B cell (primary cell): ENCODE measurements at regions not wholly inside any gene's neighbourhood (a gene's known extent, or its start where the extent isn't known, plus 50 kb on each side); places are given as distances from the start of the nearest gene placed in this dataset.

Experiments used
- ATAC-seq: fragments of 200-7000 bp; cut with Tn5 transposase; one replicate; pipeline ENCODE4 v1.10.0; 2021; ENCODE audit warnings: low read depth, mild to moderate bottlenecking, moderate number of reproducible peaks, moderate library complexity
- CTCF ChIA-PET: fragments of 350-600 bp; sonication (Branson Sonifier 250); formaldehyde crosslinking; loops from one replicate; lab custom pipeline; 2021; ENCODE audit warnings: antibody characterized with exemption, inconsistent platforms; lab: Charles Lee
- POLR2A ChIA-PET: fragments of 350-600 bp; sonication (Branson Sonifier 250); formaldehyde crosslinking; loops from one replicate; lab custom pipeline; 2021; ENCODE audit warnings: antibody characterized with exemption; lab: Charles Lee
- DNase-seq: peaks from one replicate; pipeline ENCODE4 v3.0.0; 2013
- H2AFZ ChIP-seq: 2 replicates; pipeline ENCODE4 v1.6.1; 2012; ENCODE audit warnings: mild to moderate bottlenecking, low read depth, low read length; ENCODE audit not compliant: insufficient read depth, poor library complexity, severe bottlenecking
- H3K27ac ChIP-seq, 2 donors: 1 replicate in 1 of 2; 2 replicates in 1 of 2; pipeline ENCODE4 v1.5.1; 2012 to 2013; ENCODE audit warnings: low read length in 2 of 2, mild to moderate bottlenecking in 2 of 2, moderate library complexity in 1 of 2
- H3K27me3 ChIP-seq, 4 experiments: fragments of 200-600 bp in 1 of 4; sonication (generic) in 1 of 4; replicated peaks in 1 of 4; 1 replicate in 2 of 4; 2 replicates in 2 of 4; pipeline versions ENCODE4 v1.6.1 to v1.7.0; 2013 to 2016; ENCODE audit warnings: low read length in 3 of 4, mild to moderate bottlenecking in 2 of 4, mixed read lengths in 1 of 4, moderate library complexity in 1 of 4; ENCODE audit not compliant: insufficient read depth in 4 of 4, control insufficient read depth in 3 of 4; ENCODE audit errors: control extremely low read depth in 1 of 4
- H3K36me3 ChIP-seq, 2 experiments: replicated peaks in 1 of 2; 1 replicate in 1 of 2; 2 replicates in 1 of 2; pipeline versions ENCODE4 v1.6.1 to v1.7.1; 2013; ENCODE audit warnings: low read length in 1 of 2; ENCODE audit not compliant: insufficient read depth in 2 of 2, control insufficient read depth in 1 of 2; ENCODE audit errors: control extremely low read depth in 1 of 2, extremely low read depth in 1 of 2
- H3K4me1 ChIP-seq, 2 donors: fragments of 200-600 bp in 1 of 2; sonication (generic) in 1 of 2; 1 replicate in 1 of 2; 2 replicates in 1 of 2; pipeline versions ENCODE4 v1.5.1 to v1.6.1; 2013 to 2017; ENCODE audit warnings: low read length in 2 of 2; ENCODE audit not compliant: control insufficient read depth in 2 of 2, insufficient read depth in 2 of 2
- H3K4me2 ChIP-seq: replicated peaks from 2 replicates; pipeline ENCODE3; 2012; ENCODE audit warnings: mild to moderate bottlenecking, low read depth, low read length; ENCODE audit not compliant: poor library complexity, severe bottlenecking
- H3K4me3 ChIP-seq, 5 experiments: fragments of 200-600 bp in 1 of 5; sonication (generic) in 1 of 5; 1 replicate in 3 of 5; 2 replicates in 2 of 5; pipeline versions ENCODE4 v1.5.1 to v1.7.0; 2011 to 2016; ENCODE audit warnings: low read length in 4 of 5, mild to moderate bottlenecking in 4 of 5, low read depth in 2 of 5, control low read depth in 1 of 5, moderate library complexity in 1 of 5; ENCODE audit not compliant: insufficient read depth in 1 of 5; ENCODE audit errors: control extremely low read depth in 1 of 5, extremely low read depth in 1 of 5
- H3K79me2 ChIP-seq: fragments of 200-600 bp; sonication (generic); one replicate; pipeline ENCODE4 v1.6.0; 2016; ENCODE audit warnings: low read length; ENCODE audit not compliant: control insufficient read depth, insufficient read depth
- H3K9ac ChIP-seq: fragments of 200-600 bp; sonication (generic); 2 replicates; pipeline ENCODE4 v1.6.1; 2017; ENCODE audit warnings: mild to moderate bottlenecking, low read length, moderate library complexity
- H3K9me3 ChIP-seq, 3 donors: one replicate each; pipeline versions ENCODE4 v1.6.1 to v1.7.1; 2013; ENCODE audit warnings: low read length in 2 of 3; ENCODE audit not compliant: control insufficient read depth in 2 of 3, insufficient read depth in 1 of 3; ENCODE audit errors: control extremely low read depth in 1 of 3
- H4K20me1 ChIP-seq: 2 replicates; pipeline ENCODE4 v1.6.0; 2012; ENCODE audit warnings: mild to moderate bottlenecking, low read length; ENCODE audit not compliant: insufficient read depth, control insufficient read depth, poor library complexity, severe bottlenecking
- H3K27ac Mint-ChIP-seq: one replicate; pipeline ENCODE4 v1.8.0; 2021; ENCODE audit warnings: mixed read lengths
- H3K27me3 Mint-ChIP-seq: one replicate; pipeline ENCODE4 v1.8.0; 2021; ENCODE audit warnings: mixed read lengths
- H3K4me1 Mint-ChIP-seq: one replicate; pipeline ENCODE4 v1.8.0; 2021; ENCODE audit warnings: mixed read lengths
- H3K4me3 Mint-ChIP-seq: one replicate; pipeline ENCODE4 v1.8.0; 2021; ENCODE audit warnings: mixed read lengths
- H3K9me3 Mint-ChIP-seq: one replicate; pipeline ENCODE4 v1.8.0; 2022; ENCODE audit warnings: mixed read lengths; ENCODE audit not compliant: insufficient read depth
- EZH2 ChIP-seq: IDR thresholded peaks from 2 replicates; pipeline ENCODE4 v1.6.1; 2012; ENCODE audit warnings: borderline replicate concordance, low read depth, mild to moderate bottlenecking, moderate library complexity, low read length; ENCODE audit not compliant: insufficient read depth, poor library complexity, severe bottlenecking
- WGBS: methylation state at CpG from one replicate; pipeline ENCODE4 v1.1.5; 2013; ENCODE audit warnings: missing lambda C conversion rate; ENCODE audit not compliant: insufficient coverage; 5-methylcytosine and 5-hydroxymethylcytosine counted together
- intact Hi-C: fragments of 100-400 bp; cut with micrococcal nuclease; formaldehyde crosslinking; loops from one replicate; pipeline ENCODE4 v1.10.0; 2022
- TF ChIP-seq, protein P1 (sequence below): fragments of 200-600 bp; IDR thresholded peaks from one replicate; pipeline ENCODE4 v1.8.0; 2022; ENCODE audit warnings: antibody characterized with exemption, mild to moderate bottlenecking

- no peak for ATAC-seq
- peaks cover 2% of the 10 kb centered on the region for H3K9me3 Mint-ChIP-seq
- Histone ChIP-seq H3K4me2 (no peak overlapping the region), H4K20me1 (no peaks in the 10 kb centered on the region), H3K79me2 (no peaks in the 10 kb centered on the region), H2AFZ (no peak overlapping the region), H3K9me3 (peaks cover 0 to 32% (median 0%) of the 10 kb centered on the region in 3 donors), H3K36me3 (no peaks in the 10 kb centered on the region), H3K9ac (no peak overlapping the region), H3K4me3 (no peak overlapping the region), H3K27me3 (no peaks in the 10 kb centered on the region), H3K4me1 (no peaks in the 10 kb centered on the region), H3K27ac (no peak overlapping the region)
- no peak overlapping the region for H3K4me3 Mint-ChIP-seq
- no peaks in the 10 kb centered on the region for H3K4me1 Mint-ChIP-seq
- POLR2A ChIA-PET: no interaction called here
- 82% methylated on average over 20 of the region's 20 CpGs for WGBS
- intact Hi-C loops: no loop called here
- CTCF ChIA-PET: no interaction called here
- no peak for DNase-seq
- H3K27ac Mint-ChIP-seq: no peak overlapping the region
- TF ChIP-seq, protein P1, sequence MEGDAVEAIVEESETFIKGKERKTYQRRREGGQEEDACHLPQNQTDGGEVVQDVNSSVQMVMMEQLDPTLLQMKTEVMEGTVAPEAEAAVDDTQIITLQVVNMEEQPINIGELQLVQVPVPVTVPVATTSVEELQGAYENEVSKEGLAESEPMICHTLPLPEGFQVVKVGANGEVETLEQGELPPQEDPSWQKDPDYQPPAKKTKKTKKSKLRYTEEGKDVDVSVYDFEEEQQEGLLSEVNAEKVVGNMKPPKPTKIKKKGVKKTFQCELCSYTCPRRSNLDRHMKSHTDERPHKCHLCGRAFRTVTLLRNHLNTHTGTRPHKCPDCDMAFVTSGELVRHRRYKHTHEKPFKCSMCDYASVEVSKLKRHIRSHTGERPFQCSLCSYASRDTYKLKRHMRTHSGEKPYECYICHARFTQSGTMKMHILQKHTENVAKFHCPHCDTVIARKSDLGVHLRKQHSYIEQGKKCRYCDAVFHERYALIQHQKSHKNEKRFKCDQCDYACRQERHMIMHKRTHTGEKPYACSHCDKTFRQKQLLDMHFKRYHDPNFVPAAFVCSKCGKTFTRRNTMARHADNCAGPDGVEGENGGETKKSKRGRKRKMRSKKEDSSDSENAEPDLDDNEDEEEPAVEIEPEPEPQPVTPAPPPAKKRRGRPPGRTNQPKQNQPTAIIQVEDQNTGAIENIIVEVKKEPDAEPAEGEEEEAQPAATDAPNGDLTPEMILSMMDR: no peak
- no peak for TF ChIP-seq EZH2
- peaks cover 3% of the 10 kb centered on the region for H3K27me3 Mint-ChIP-seq
Measured at GRCh38 chr10:130368761-130369560, 232.8 kb downstream of the GLRX3 start.

DNA sequence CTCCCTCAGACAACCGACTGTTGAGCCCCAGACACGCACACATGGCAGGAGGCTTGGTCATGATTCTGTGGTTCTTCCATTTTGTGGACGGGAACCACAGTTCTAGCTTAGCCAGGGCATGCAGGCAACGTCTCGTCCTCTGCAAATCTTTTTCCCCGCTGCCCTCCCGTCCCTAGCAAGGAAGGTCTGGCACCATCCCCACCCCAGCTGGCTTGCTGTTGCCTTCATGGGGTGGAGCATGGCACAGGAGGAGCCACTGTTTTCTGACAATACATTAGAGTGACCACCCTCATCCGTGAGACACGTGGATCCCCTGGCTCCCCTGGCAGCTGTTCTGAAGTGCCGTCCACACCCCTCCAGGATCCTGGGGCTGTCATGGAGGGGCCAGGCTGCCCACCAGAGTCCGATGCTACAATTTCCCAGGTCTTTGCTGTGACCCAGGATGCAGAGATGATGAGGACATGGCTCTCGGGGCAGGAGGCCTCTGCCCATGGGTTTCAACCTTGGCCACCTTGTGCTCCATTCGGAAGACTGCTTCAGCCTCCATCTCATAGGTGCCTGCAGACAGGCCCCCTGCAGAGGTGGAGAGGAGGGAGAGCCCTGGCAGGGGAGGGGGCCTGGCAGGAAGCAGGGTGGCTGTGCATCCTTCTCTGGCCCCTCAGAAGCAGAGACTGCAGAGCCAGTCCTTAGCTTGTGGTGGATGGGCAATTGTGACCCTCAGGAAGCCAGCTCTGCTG lies 233.6 kb downstream of the GLRX3 start:
- no peaks in the 10 kb centered on the region for H3K27me3 ChIP-seq
- H3K79me2 ChIP-seq: no peaks in the 10 kb centered on the region
- no peak for DNase-seq
- no peak for ATAC-seq
- Mint-ChIP-seq H3K9me3 (no peaks in the 10 kb centered on the region), H3K4me3 (no peak overlapping the region), H3K27me3 (no peaks in the 10 kb centered on the region), H3K4me1 (no peaks in the 10 kb centered on the region), H3K27ac (no peak overlapping the region)
- no peak overlapping the region for H3K4me2 ChIP-seq
- peaks cover 0 to 32% (median 0%) of the 10 kb centered on the region in 3 donors for H3K9me3 ChIP-seq
- POLR2A ChIA-PET: no interaction called here
- no peak overlapping the region for H2AFZ ChIP-seq
- 79% methylated on average over 12 of the region's 13 CpGs for WGBS
- H3K4me3 ChIP-seq: no peak overlapping the region
- intact Hi-C loops: no loop called here
- H3K36me3 ChIP-seq: no peaks in the 10 kb centered on the region
- CTCF ChIA-PET: no interaction called here
- H3K9ac ChIP-seq: no peak overlapping the region
- no peak for TF ChIP-seq EZH2
- TF ChIP-seq, protein P1: no peak
- H4K20me1 ChIP-seq: no peaks in the 10 kb centered on the region
- H3K27ac ChIP-seq: no peak overlapping the region
- H3K4me1 ChIP-seq: no peaks in the 10 kb centered on the region
